H1 (cell line): ENCODE measurements at regions not wholly inside any gene's neighbourhood (a gene's known extent, or its start where the extent isn't known, plus 50 kb on each side); places are given as distances from the start of the nearest gene placed in this dataset.
A peak's percentile ranks its signal among the peaks of the same experiment; 100 is the strongest.

Source experiments
- CTCF ChIA-PET: fragments of 300-600 bp; sonication (Branson Sonifier 250); formaldehyde crosslinking; loops from one replicate; lab custom pipeline; 2021; ENCODE audit not compliant: partially characterized antibody; lab: Charles Lee
- POLR2A ChIA-PET: fragments of 300-600 bp; sonication (Branson Sonifier 250); formaldehyde crosslinking; loops from one replicate; lab custom pipeline; 2021; ENCODE audit warnings: inconsistent platforms; ENCODE audit not compliant: partially characterized antibody; lab: Charles Lee
- DNase-seq, 2 experiments: peaks; one replicate each; pipeline versions ENCODE4 v3.0.0 to v3.0.0-alpha.2; 2010 to 2022; ENCODE audit warnings: low spot score in 2 of 2, low read depth in 1 of 2, mixed read lengths in 1 of 2
- FAIRE-seq: peaks from 2 replicates; lab custom pipeline; 2011; peaks lifted over from hg19 to GRCh38; lab: Jason Lieb, UNC
- H2AFZ ChIP-seq: 2 replicates; pipeline ENCODE4 v1.8.1; 2012; ENCODE audit warnings: low read length, inconsistent platforms
- H2AK5ac ChIP-seq: 2 replicates; pipeline ENCODE4 v1.6.1; 2013; ENCODE audit warnings: low read depth, low read length
- H2BK120ac ChIP-seq: replicated peaks from 2 replicates; pipeline ENCODE3; 2013; ENCODE audit warnings: low read depth, low read length, inconsistent platforms
- H2BK12ac ChIP-seq: 2 replicates; pipeline ENCODE4 v1.6.1; 2013; ENCODE audit warnings: low read depth, low read length
- H2BK15ac ChIP-seq: 2 replicates; pipeline ENCODE4 v1.6.1; 2013; ENCODE audit warnings: low read length
- H2BK20ac ChIP-seq: 2 replicates; pipeline ENCODE4 v1.6.1; 2013; ENCODE audit warnings: low read length
- H2BK5ac ChIP-seq: 2 replicates; pipeline ENCODE4 v1.6.1; 2013; ENCODE audit warnings: low read depth, low read length
- H3K14ac ChIP-seq: 2 replicates; pipeline ENCODE4 v1.6.1; 2013; ENCODE audit warnings: inconsistent platforms; ENCODE audit not compliant: insufficient read length
- H3K18ac ChIP-seq: 2 replicates; pipeline ENCODE4 v1.6.1; 2013; ENCODE audit warnings: low read length; ENCODE audit errors: extremely low read depth
- H3K23ac ChIP-seq: 2 replicates; pipeline ENCODE4 v1.6.1; 2013; ENCODE audit warnings: inconsistent platforms; ENCODE audit not compliant: insufficient read length
- H3K23me2 ChIP-seq: 2 replicates; pipeline ENCODE4 v1.6.1; 2013; ENCODE audit warnings: low read depth, low read length
- H3K27ac ChIP-seq: 2 replicates; pipeline ENCODE4 v1.6.1; 2011; ENCODE audit warnings: low read depth, low read length, inconsistent platforms
- H3K27me3 ChIP-seq, 4 experiments: replicated peaks in 1 of 4; 1 replicate in 1 of 4; 2 replicates in 3 of 4; pipeline versions ENCODE4 v1.6.1 to v1.8.1; 2011 to 2013; ENCODE audit warnings: low read length in 3 of 4, mild to moderate bottlenecking in 3 of 4, inconsistent platforms in 2 of 4, mixed read lengths in 2 of 4, moderate library complexity in 1 of 4; ENCODE audit not compliant: control insufficient read depth in 3 of 4, insufficient read depth in 3 of 4; ENCODE audit errors: extremely low read depth in 1 of 4
- H3K36me3 ChIP-seq, 4 experiments: 2 replicates each; pipeline versions ENCODE4 v1.6.1 to v1.8.1; 2011 to 2013; ENCODE audit warnings: mild to moderate bottlenecking in 4 of 4, low read length in 3 of 4, moderate library complexity in 2 of 4, control low read depth in 1 of 4, inconsistent platforms in 1 of 4; ENCODE audit not compliant: insufficient read depth in 4 of 4, control insufficient read depth in 2 of 4
- H3K4ac ChIP-seq: replicated peaks from 2 replicates; pipeline ENCODE3; 2013; ENCODE audit warnings: low read length, low read depth, mixed read lengths, inconsistent platforms; ENCODE audit not compliant: insufficient read length
- H3K4me1 ChIP-seq, 4 experiments: replicated peaks in 1 of 4; 1 replicate in 1 of 4; 2 replicates in 3 of 4; pipeline versions ENCODE4 v1.6.1 to v1.8.1; 2011 to 2013; ENCODE audit warnings: low read length in 3 of 4, inconsistent platforms in 2 of 4, mixed read lengths in 1 of 4; ENCODE audit not compliant: insufficient read depth in 4 of 4, control insufficient read depth in 3 of 4
- H3K4me2 ChIP-seq, 2 experiments: 2 replicates each; pipeline versions ENCODE4 v1.6.1 to v1.8.1; 2011 to 2013; ENCODE audit warnings: low read depth in 2 of 2, low read length in 2 of 2, control low read depth in 1 of 2, inconsistent platforms in 1 of 2, mild to moderate bottlenecking in 1 of 2; ENCODE audit not compliant: insufficient read depth in 1 of 2
- H3K4me3 ChIP-seq, 4 experiments: fragments of 200-600, 300-600 bp in 1 of 4; sonication (generic), shearing (Covaris generic), sonication (Bioruptor Twin) in 1 of 4; 2 replicates each; pipeline versions ENCODE4 v1.5.1 to v1.8.1; 2011 to 2016; ENCODE audit warnings: low read length in 4 of 4, low read depth in 3 of 4, control low read depth in 2 of 4, inconsistent platforms in 2 of 4, mild to moderate bottlenecking in 2 of 4, mixed read lengths in 1 of 4, moderate library complexity in 1 of 4; ENCODE audit not compliant: insufficient read depth in 2 of 4; ENCODE audit errors: extremely low read depth in 1 of 4
- H3K56ac ChIP-seq: replicated peaks from 2 replicates; pipeline ENCODE3; 2013; ENCODE audit warnings: low read depth, mild to moderate bottlenecking, mixed read lengths, low read length, inconsistent platforms; ENCODE audit not compliant: insufficient read length
- H3K79me1 ChIP-seq: 2 replicates; pipeline ENCODE4 v1.6.1; 2013; ENCODE audit warnings: low read depth, low read length, control low read depth
- H3K79me2 ChIP-seq, 2 experiments: 2 replicates each; pipeline versions ENCODE4 v1.6.1 to v1.8.1; 2012 to 2013; ENCODE audit warnings: low read length in 2 of 2, mild to moderate bottlenecking in 2 of 2, inconsistent platforms in 1 of 2; ENCODE audit not compliant: insufficient read depth in 2 of 2, control insufficient read depth in 1 of 2
- H3K9ac ChIP-seq, 4 experiments: replicated peaks in 1 of 4; 1 replicate in 1 of 4; 2 replicates in 3 of 4; pipeline versions ENCODE4 v1.6.1 to v1.8.1; 2011 to 2013; ENCODE audit warnings: low read depth in 3 of 4, low read length in 3 of 4, control low read depth in 2 of 4, mild to moderate bottlenecking in 2 of 4, moderate library complexity in 2 of 4, inconsistent platforms in 1 of 4; ENCODE audit errors: extremely low read depth in 1 of 4
- H3K9me3 ChIP-seq, 2 experiments: 2 replicates each; pipeline versions ENCODE4 v1.6.1 to v1.8.1; 2012 to 2013; ENCODE audit warnings: mild to moderate bottlenecking in 2 of 2, moderate library complexity in 2 of 2, control low read depth in 1 of 2, inconsistent platforms in 1 of 2, low read depth in 1 of 2, low read length in 1 of 2, mixed read lengths in 1 of 2; ENCODE audit not compliant: insufficient read depth in 2 of 2
- H4K20me1 ChIP-seq, 2 experiments: replicated peaks in 1 of 2; 2 replicates each; pipeline versions ENCODE3 to v1.8.1; 2011 to 2013; ENCODE audit warnings: inconsistent platforms in 2 of 2, low read length in 2 of 2, mild to moderate bottlenecking in 1 of 2; ENCODE audit not compliant: insufficient read depth in 2 of 2, control insufficient read depth in 1 of 2
- H4K5ac ChIP-seq: 2 replicates; pipeline ENCODE4 v1.6.1; 2013; ENCODE audit warnings: low read length, low read depth, mixed read lengths, inconsistent platforms; ENCODE audit not compliant: insufficient read length
- H4K8ac ChIP-seq: 2 replicates; pipeline ENCODE4 v1.8.0; 2013; ENCODE audit warnings: mild to moderate bottlenecking, moderate library complexity, low read length, inconsistent platforms; ENCODE audit not compliant: insufficient read depth; ENCODE audit errors: extremely low read depth
- H4K91ac ChIP-seq: replicated peaks from 2 replicates; pipeline ENCODE3; 2013; ENCODE audit warnings: low read length, mixed read lengths, inconsistent platforms; ENCODE audit not compliant: insufficient read length
- GTF2F1 ChIP-seq: IDR thresholded peaks from 2 replicates; pipeline ENCODE4 v1.6.1; 2012; ENCODE audit warnings: low read depth, low read length, improper control_type of control experiment, borderline replicate concordance
- RAD21 ChIP-seq, 2 experiments: IDR thresholded peaks in 1 of 2; conservative IDR thresholded peaks in 1 of 2; 2 replicates each; pipeline ENCODE4 v1.6.1; 2011; ENCODE audit warnings: low read depth in 2 of 2, low read length in 2 of 2, improper control_type of control experiment in 1 of 2, inconsistent platforms in 1 of 2, mild to moderate bottlenecking in 1 of 2, moderate library complexity in 1 of 2
- SP2 ChIP-seq: IDR thresholded peaks from 2 replicates; pipeline ENCODE4 v1.6.1; 2012; ENCODE audit warnings: mild to moderate bottlenecking, low read length, inconsistent platforms
- WGBS, 2 experiments: shearing (Covaris generic) in 1 of 2; methylation state at CpG; one replicate each; pipeline versions ENCODE4 v1.1.6 to v1.1.7; 2013 to 2015; ENCODE audit warnings: low lambda C conversion rate in 2 of 2, mixed read lengths in 2 of 2, inconsistent platforms in 1 of 2, low coverage in 1 of 2, missing lambda C conversion rate in 1 of 2; ENCODE audit not compliant: insufficient replicate concordance in 2 of 2, insufficient coverage in 1 of 2, insufficient read length in 1 of 2; ENCODE audit errors: extremely low coverage in 1 of 2, missing lambda C conversion rate in 1 of 2; 5-methylcytosine and 5-hydroxymethylcytosine counted together
- TF ChIP-seq, protein P1 (sequence below), 3 experiments: IDR thresholded peaks; 1 replicate in 2 of 3; 2 replicates in 1 of 3; pipeline versions ENCODE4 v1.5.1 to v1.6.1; 2011; ENCODE audit warnings: low read length in 3 of 3, mild to moderate bottlenecking in 3 of 3, inconsistent platforms in 2 of 3, low read depth in 1 of 3, moderate library complexity in 1 of 3; ENCODE audit not compliant: insufficient read depth in 1 of 3; ENCODE audit errors: control extremely low read depth in 1 of 3

- TF ChIP-seq SP2 = no peak
Observed at GRCh38 chr12:17503742-17504141, 586.3 kb downstream of the RERGL start (continued).

DNA sequence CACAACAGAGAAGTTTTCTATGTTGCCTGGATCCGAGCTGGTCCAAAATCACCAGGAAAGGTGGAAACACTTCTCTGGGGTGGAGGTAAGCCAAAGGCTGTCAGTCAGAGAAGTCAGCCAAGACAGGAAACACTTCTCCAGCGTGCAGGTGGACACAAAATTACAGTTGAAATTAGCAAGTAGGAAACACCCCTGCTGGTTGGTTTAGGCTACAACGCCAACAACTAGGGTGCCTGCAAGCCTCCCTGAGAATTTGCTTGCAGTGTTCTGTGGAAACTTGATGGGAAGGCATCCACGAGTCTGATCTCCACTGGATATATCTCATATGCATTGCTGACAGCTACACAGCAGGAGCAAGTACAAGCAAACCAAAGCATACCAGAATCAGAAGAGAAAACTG lies 600.5 kb downstream of the RERGL start:
- Histone ChIP-seq H3K9me3 (no peaks in the 10 kb centered on the region), H3K4me3 (no peak overlapping the region), H3K79me1 (no peaks in the 10 kb centered on the region), H3K9ac (no peak overlapping the region), H3K14ac (no peak overlapping the region), H4K5ac (no peak overlapping the region), H3K56ac (no peak overlapping the region), H2BK15ac (no peak overlapping the region), H2BK120ac (no peak overlapping the region), H3K23me2 (no peaks in the 10 kb centered on the region), H3K4me1 (no peaks in the 10 kb centered on the region), H3K18ac (no peak overlapping the region), H3K27ac (no peak overlapping the region), H3K23ac (no peak overlapping the region), H3K79me2 (no peaks in the 10 kb centered on the region), H4K91ac (no peak overlapping the region), H4K20me1 (no peaks in the 10 kb centered on the region), H3K4ac (no peak overlapping the region), H3K4me2 (no peak overlapping the region), H3K27me3 (no peaks in the 10 kb centered on the region), H2AFZ (peak overlapping the region; percentile 64; the same call in 1 of the 2 replicates), H2BK20ac (no peak overlapping the region), H2BK12ac (no peak overlapping the region), H2AK5ac (no peak overlapping the region), H3K36me3 (no peaks in the 10 kb centered on the region), H2BK5ac (no peak overlapping the region), H4K8ac (no peak overlapping the region)
- ChIA-PET CTCF (interaction anchor here (1.0 to 1.7 kb wide), 5 partner anchors 8 to 1257 kb away, joined by 3 to 6 read pairs (median 3); no protein-coding TSS in a partner anchor), POLR2A (no interaction called here)
- 79% methylated on average over 4 of the region's 4 CpGs; no CpG with 5 or more reads in 1 of the 2 experiments for whole genome bisulfite sequencing, 2 experiments
- no peak for DNase-seq
- peak; percentile 71 for FAIRE-seq
- TF ChIP-seq RAD21 (IDR thresholded peaks at IDR 0.05 in 1 of 2, conservative IDR thresholded peaks at IDR 0.05 in 1 of 2; ENCODE audit: low read depth in 2 of 2, low read length in 2 of 2) (peak; percentile 10 to 25; a peak in 2 of 4 replicates), GTF2F1 (no peak)
- TF ChIP-seq, protein P1, sequence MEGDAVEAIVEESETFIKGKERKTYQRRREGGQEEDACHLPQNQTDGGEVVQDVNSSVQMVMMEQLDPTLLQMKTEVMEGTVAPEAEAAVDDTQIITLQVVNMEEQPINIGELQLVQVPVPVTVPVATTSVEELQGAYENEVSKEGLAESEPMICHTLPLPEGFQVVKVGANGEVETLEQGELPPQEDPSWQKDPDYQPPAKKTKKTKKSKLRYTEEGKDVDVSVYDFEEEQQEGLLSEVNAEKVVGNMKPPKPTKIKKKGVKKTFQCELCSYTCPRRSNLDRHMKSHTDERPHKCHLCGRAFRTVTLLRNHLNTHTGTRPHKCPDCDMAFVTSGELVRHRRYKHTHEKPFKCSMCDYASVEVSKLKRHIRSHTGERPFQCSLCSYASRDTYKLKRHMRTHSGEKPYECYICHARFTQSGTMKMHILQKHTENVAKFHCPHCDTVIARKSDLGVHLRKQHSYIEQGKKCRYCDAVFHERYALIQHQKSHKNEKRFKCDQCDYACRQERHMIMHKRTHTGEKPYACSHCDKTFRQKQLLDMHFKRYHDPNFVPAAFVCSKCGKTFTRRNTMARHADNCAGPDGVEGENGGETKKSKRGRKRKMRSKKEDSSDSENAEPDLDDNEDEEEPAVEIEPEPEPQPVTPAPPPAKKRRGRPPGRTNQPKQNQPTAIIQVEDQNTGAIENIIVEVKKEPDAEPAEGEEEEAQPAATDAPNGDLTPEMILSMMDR (IDR thresholded peaks at IDR 0.05; ENCODE audit: control extremely low read depth in 1 of 3, insufficient read depth in 1 of 3, low read depth in 1 of 3, low read length in 3 of 3) = peak; percentile 15 to 52 (median 32); a peak in 2 of 4 replicates
